GM19043 (cell line): ENCODE measurements at regions not wholly inside any gene's neighbourhood (a gene's known extent, or its start where the extent isn't known, plus 50 kb on each side); places are given as distances from the start of the nearest gene placed in this dataset.
"Not testable (repeated sequence)": the region's sequence is repeated elsewhere in the genome, so short reads cannot be mapped to it uniquely, and the experiment has no call there.

Source experiments
- ATAC-seq: cut with Tn5 transposase; IDR thresholded peaks from one replicate; pipeline ENCODE4 v1.9.1; 2021; ENCODE audit warnings: low read depth; ENCODE audit not compliant: unreplicated experiment

DNA sequence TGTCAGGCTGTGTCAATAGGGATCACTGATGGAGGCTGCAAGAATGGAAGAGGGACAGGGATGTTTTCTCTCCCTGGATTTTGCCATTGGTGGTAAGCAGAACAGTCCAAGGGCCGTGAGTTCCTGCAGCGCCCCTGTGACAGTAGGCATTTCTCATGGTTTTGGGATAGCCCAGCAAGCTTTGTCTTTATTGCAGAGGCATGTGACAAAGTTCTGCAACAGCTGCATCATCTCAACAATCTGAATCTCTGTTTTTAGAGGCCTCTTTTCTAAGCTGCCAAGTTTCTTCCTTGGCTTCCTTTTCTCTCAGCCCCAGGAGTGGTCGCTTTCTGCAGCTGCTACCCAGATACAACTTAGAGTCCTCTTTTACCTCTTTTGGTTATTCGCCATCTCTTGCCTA, 95.7 kb upstream of the TSHZ3 start:
- ATAC-seq: no peak

DNA sequence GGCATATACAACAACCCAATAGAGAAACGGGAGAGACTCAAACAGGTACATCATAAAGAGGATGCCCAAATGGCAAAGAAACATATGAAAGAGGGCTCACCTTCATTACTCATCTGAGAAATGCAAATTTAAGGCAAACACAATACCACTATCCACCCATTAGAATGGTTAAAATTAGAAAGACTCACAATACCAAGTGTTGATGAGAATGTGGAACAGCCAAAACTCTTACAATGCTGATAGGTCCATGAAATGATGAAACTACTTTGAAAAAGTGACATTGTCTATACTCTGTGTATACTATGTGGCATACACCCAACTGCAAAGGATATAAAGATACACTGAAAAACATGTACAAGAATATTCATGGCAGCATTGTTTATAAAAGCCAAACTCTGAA, 96.2 kb upstream of the TSHZ3 start:
- ATAC-seq: no peak

DNA sequence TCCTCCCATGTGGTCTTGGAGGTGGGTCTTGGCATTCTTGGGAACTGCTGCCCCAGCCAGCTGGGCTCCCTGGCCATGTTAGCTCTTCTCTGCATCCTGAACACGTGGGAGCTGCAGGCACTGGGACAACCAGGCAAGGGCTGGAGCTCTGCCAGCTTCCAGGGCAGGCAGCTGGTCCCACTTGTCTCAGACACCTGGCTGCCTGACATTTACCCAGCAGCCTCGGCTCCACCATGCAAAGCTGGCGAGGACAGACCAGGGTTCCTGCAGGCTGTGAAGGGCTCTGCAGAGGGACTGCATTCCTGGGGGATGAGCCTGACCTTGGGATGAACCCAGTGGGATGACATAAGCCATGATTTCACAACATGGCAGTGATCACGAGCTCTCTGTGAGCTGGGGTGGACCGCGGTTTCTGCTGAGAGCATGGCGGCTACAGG, 99.0 kb upstream of the TSHZ3 start:
- no peak for ATAC-seq

DNA sequence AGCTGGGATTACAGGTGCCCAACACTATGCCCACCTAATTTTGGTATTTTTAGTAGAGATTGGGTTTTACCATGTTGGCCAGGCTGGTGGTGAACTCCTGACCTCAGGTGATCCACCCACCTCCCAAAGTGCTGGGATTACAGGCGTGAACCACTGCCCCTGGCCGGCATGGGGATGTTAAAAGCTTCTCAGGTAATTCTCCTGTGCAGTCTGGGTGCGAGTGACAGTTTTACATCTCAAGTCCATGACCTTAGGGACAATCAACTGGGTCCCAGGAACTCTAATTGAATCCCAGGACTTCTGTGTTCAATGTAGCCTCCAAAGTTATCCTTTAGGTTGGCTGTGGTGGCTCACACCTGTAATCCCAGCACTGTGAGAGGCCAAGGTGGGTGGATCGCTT, 100.1 kb upstream of the TSHZ3 start:
- no peak for ATAC-seq

DNA sequence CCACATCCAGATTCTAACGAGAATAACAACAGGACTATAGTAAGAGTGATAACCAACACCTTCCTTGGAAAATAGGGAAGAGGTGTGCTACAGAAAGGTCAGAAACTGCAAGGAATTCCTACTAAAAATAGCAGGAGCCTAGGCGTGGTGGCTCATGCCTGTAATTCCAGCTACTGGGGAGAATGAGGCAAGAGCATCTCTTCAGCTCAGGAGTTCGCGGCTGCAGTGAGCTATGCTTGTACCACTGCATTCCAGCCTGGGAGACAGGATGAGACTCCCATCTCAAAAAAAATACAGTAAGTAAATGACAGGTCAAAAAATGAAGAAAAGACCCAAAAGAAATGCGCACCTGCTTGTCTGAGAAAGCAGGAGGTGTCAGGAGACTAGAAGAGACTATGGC, 101.5 kb upstream of the TSHZ3 start:
- no peak for ATAC-seq

DNA sequence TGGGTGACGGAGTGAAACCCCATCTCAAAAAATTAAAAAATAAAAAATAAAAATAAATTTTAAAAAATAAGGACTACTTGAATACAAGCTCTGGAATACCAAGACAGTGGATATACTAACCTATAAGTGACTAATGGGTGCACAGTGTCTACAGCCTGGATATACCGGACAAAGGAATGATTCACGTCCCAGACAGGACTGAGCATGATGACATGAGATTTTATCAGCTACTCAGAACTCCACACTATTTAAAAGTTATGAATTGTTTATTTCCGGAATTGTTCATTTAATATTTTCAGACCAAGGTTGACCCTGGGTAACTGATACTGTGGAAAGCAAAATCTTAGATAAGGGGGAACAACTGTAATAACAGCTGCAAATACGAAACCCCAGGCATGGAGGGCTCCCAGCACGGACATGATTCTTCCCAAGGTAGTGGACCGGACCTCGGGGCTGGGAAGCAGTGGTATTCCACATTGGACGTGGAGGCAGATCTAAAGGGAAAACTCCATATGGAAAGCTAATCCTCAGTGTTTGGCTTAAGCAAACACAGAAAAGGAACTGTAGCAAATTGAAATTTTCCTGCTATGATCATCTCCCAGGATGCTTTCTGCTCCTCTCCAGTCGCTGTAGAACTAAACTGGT, 102.6 kb upstream of the TSHZ3 start:
- ATAC-seq: no peak

DNA sequence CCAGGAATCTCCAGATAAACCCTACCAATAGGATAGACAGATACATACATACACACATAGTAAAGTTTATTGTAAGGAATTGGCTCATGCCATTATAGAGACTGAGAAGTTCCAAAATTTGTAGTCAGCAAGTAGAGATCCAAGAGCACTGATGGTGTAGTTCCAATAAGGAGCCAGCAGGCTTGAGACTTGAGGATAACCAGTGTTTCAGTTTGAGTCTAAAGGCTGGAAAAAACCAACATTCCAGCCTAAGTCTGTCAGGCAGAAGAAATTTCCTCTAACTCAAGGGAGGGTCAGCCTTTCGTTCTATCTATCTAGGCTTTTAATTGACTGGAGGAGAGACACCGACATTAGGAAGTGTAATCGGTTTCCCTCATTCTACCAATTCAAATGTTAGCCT, 110.2 kb upstream of the TSHZ3 start:
- ATAC-seq: no peak

DNA sequence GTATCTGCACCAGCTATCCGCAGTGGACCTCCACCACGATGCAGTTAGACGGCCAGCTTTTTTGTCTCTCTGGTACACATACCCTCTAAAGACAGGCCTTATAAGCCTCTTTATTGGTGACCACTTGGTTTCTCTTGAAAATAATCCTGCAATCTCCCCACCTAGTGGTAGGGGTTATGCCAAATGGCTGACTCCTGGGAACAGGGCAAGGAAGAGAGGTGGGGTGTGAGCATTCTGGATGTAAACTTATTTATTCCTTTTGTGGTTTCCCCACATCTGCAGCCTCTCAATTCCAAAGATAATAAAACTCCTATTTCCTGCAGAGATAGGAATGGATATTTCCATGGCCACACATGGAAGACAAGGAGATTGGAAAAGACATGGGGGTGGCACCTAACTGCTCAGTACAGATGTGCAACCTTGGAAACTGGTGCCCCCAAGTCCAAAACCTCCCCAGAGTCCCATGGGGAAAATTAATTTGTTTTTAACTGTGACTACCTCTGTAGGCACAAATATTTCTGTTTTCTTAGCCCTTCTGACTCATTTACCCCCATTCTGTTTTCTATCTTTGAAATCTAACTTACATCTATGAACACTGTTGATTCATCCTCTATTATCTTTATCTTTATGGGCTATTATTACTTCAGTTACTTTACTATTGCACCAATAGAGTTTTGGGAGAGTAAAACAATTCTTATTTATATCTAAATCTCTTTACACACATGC, 112.7 kb upstream of the TSHZ3 start:
- ATAC-seq: no peak

DNA sequence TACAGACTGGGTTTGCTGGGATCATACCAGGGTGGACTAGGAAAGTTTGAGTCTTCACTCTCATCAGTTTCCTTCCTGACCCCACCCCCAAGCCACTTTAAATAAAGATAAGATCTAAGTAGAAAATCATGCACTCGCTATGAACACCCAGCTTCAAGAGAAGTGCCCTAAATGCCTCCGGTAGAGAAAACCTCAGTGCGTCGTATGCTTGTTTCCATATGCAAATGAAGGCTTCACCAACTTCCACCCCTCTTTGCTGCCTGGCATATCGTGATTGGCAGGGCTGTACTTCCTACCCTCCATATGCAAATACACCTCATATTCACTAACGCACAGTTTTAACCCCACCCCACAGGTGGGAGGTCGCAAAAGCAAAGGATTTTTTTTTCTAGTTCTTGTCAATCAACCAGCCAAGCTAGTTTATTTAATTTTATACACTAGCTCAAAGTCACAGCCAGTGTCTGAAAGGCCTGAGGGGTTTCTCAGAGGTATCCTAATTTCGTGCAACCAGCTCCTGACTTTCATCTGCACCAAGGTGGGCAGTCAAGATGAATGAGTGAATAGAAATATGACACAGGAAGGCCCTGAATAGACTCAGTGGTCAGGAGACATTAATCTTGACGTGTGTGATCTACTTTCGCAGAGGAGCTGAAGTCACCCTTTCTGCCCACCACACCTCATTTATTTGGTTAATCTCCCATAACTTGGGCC, 121.1 kb upstream of the TSHZ3 start:
- ATAC-seq: no peak

DNA sequence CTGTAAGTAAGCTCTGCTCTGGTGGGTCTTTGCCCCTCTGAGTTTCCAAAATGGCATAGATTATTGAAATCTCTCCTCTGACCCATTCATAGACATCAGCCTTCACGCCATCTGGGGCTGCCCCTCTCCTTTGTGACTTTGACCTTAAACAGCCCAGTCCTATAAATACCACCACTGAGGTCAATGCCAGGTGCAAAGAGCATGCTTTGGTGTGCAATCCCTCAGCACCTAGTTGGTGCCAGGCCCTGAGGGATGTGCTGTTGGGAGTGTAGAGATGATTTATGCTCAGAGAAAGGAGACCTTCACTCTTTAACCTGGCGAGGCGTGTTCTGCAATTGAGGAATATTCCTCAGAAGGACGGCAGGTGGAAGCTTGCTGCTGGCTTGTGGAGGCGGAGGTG, 121.7 kb upstream of the TSHZ3 start:
- no peak for ATAC-seq

DNA sequence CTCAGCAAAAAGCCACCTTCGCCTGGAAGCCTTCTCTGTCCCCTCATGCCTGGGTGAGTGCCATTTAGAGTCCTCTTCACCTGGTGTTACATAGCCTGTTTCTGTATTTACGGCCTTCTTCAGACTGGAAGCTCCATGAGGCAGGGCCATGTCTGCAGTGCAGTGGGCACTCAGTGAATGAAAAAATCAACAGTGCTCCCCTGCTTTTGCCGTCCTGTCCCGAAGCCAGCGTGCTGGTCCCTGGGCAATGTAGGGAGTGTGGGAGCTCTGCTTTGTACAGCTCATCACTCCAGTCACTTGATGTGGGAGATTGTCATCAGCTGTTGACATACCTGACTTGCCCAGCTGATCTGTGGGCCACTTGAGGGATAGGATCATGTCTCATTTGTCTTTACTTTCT, 129.0 kb upstream of the TSHZ3 start:
- no peak for ATAC-seq

DNA sequence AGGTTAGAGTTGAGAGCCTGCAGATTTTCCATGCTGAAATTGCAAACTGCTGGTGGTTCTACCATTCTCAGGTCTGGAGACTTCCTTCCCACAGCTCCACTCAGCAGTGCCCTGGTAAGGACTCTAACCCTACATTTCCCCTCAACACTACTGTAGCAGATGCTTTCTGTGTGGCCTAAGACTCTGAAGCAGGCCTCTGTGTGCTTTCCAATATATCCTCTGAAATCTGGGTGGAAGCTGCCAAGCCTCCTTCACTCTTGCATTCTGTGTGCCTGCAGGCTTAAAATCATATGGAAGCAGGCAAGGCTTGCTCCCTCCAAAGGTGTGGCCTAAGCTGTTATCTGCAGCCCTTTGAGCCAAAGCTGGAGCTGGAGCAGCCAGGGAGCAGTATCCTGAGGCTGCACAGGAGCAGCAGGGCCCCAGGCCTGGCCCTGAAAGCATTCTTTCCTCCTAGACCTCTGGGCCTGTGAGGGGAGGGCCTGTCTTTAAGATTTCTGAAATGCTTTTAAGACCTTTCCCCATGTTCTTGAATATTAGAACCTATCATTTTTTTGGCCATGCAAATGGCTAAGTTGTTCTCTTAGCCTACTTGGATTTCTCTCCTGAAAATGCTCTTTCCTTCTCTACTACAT, 134.1 kb upstream of the TSHZ3 start:
- ATAC-seq: no peak

DNA sequence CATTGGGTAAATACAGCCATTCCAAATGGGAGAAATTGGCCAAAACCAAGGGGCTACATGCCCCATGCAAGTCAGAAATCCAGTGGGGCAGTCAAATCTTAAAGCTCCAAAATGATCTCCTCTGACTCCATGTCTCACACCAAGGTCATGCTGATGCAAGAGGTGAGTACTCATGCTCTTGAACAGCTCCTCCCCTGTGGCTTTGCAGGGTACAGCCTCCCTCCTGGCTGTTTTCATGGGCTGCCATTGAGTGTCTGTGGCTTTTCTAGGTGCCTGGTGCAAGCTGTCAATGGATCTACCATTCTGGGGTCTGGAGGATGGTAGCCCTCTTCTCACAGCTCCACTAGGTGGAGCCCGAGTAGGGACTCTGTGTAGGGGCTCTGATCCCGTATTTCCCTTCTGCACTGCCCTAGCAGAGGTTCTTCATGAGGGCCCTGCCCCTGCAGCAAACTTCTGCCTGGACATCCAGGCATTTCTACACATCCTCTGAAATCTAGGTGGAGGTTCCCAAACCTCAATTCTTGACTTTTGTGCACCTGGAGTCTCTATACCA, 135.7 kb upstream of the TSHZ3 start:
- ATAC-seq: not testable (repeated sequence)

DNA sequence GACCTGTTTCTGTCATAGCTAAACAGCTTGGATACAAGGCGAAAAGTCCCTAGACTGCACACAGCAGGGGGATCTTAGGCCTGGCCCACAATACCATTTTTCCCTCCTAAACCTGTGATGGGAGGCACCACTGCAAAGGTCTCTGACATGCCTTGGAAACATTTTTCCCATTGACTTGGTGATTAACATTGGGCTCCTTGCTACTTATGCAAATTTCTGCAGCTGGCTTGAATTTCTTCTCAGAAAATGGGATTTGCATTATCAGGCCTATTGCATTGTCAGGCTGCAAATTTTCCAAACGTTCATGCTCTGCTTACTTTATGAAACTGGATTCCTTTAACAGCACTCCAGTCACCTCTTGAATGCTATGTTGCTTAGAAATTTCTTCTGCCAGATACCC, 136.2 kb upstream of the TSHZ3 start:
- ATAC-seq: no peak

DNA sequence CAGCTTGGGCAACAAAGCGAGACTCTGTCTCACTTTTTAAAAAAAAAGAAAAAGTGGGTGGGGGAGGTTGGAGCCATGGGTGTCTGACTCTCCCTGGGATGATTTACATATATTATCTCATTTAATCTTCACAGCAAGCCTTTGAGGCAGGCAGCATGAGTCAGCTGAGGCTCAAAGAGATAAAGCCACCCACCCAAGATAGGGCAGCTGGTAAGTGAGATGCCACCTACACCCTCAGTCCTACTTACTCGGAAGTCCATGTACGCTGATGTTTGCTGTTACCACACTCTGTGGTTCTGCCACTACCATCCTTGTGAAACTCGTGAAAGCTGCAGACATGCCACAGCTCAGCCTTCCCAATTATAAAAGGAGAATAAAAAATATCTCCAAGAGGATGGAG, 142.0 kb upstream of the TSHZ3 start:
- no peak for ATAC-seq

DNA sequence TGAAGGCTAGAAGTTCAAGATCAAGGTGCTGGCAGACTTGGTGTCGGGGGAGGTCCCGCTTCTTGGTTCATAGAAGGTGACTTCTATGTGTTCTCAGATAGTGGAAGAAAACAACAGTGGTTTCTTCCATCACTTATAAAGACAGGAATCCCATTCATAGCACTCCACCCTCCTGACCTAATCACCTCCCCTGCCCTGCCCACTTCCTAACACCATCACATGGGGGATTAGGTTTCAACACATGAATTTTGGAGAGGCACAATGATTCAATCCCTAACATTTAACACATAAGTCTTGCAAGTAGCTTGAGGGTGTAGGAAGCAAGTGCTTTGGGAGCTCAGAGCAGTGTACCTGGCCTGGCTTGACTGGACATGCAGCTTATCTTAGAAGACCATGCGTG, 142.8 kb upstream of the TSHZ3 start:
- ATAC-seq: no peak

DNA sequence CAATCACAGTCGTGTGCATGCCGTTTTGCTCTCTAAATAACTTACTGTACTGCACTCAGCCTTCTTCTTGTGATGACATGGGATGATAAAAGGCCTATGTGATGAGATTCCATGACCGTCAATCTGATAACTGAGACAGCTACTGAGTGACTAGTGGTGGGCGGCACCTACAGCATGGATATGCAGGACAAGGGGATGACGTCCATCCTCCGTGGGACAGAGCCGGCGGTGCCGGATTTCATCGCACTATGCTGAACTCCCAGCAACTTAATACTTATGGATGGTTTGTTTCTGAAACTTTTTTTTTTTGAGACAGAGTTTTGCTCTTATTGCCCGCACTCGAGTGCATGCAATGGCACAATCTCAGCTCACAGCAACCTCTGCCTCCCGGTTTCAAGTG, 146.8 kb upstream of the TSHZ3 start:
- no peak for ATAC-seq

DNA sequence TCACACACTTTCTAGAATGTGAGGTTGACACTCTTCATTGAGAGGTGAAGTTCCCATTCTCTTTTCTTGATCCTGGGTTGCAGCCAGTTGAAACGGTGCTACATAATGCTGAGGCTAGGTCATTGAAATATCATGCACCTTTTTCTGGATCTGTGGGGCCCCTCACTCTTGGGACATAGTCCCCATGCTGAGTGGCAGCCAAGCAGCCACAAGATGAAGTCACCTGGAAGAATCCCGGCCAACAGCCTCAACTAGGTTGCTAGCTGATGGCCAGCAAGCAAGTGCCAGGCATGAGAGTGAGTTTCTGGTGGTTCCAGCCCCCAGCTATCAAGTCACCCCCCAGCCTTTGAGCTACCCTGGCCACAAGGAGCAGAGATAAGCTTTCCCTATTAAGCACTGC, 148.5 kb upstream of the TSHZ3 start:
- no peak for ATAC-seq

DNA sequence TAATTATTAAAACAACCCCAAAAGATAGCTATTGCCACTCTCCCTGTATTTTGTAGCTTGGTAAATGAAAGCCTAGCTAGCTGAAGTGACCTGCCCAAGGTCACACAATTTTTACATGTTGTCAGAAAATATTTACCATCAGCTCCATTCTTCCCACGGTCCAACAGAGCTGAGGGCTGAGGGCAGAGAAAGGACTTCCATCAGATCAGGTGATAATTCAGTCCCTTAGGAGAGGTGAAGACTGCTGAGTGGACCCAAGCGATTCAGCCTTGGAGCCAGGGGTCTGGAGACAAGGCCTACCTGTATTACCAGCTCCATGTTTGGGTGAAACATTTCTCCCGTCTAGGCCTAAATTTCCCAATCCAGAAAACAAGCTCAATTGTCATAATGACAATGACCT, 149.5 kb upstream of the TSHZ3 start:
- no peak for ATAC-seq

DNA sequence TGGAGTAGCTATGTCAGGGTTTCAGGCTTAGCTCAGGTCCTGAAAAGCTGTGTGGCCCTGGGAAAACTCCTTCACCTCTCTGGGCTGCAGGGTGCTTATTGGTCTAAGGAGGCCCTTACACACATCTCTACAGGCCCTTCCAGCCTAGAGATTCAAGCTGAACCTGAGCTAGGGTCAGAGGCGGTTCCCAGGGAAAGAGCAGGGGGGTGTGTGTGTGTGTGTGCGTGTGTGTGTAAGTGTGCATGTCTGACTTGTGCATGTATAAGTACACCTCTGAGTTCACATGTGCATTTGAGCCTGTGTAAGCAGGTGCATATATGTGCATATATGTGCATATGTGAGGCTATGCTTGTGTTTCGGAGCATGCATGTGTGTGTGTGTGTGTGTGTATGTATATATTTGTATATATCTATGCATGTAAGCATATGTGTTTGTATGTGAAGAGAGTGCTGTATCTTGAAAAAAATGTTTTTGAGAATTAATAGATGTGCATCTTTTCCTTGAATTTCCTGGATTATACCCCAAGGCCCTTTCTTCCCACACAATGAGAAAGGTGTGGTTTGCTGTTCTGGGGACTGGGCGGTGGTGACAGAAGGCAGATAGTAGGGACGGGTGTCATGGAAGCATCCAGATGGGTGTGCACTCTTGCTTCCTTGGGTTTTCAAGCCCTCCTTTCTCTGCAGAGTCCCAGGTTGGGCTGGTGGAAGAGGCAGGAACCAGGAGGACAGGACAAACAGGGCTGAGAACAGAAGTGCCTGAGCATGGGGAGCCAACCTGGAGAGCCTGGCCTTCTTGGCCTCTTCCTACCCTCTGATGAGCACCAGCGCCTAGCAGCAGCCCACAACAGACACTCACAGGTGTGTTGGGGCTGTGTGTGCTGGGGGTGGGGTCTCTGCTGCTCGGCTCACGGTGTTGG, 150.3 kb upstream of the TSHZ3 start:
- no peak for ATAC-seq
